SK-N-SH treated with all-trans-retinoic acid at 6 μM for 48 hours (cell line): ENCODE measurements at regions not wholly inside any gene's neighbourhood (a gene's known extent, or its start where the extent isn't known, plus 50 kb on each side); places are given as distances from the start of the nearest gene placed in this dataset.

Source experiments
- RARB ChIP-seq: fragments of 250-450 bp; sonication (Bioruptor Pico); IDR thresholded peaks from 2 replicates; pipeline ENCODE4 v1.8.0; 2021; ENCODE audit warnings: mild to moderate bottlenecking, moderate library complexity
- TOX ChIP-seq: fragments of 250-450 bp; sonication (Bioruptor Pico); IDR thresholded peaks from 2 replicates; pipeline ENCODE4 v1.8.0; 2021; ENCODE audit warnings: mild to moderate bottlenecking, moderate library complexity, borderline replicate concordance
- ZFP3 ChIP-seq: fragments of 250-450 bp; sonication (Bioruptor Pico); IDR thresholded peaks from 2 replicates; pipeline ENCODE4 v1.5.0; 2020; ENCODE audit warnings: mild to moderate bottlenecking, moderate library complexity
- TF ChIP-seq, protein P1 (sequence below): fragments of 250-450 bp; sonication (Bioruptor Pico); IDR thresholded peaks from 2 replicates; pipeline ENCODE4 v1.5.1; 2020; ENCODE audit warnings: low read depth, mild to moderate bottlenecking, moderate library complexity

DNA sequence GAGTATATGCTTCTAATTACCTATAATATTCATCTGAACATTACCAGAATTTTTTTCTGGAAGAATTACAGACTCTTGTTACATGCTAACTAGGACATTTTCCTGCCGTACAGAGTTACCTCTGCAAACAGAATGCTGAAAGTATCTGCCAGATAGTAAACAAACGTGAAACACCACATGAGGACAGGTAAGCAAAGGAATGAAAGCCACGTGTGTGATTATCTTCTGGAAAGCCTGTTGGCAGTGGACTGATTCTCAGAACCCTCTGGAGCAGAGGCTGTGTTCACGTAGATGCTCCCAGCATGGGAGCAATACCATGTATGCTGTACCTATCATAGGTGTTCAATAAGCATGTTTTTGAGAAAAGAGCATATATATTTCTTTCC, 472.6 kb downstream of the ENC1 start:
- TF ChIP-seq TOX (no peak), RARB (CRISPR knock-in tag) (no peak), ZFP3 (no peak)
- TF ChIP-seq, protein P1, sequence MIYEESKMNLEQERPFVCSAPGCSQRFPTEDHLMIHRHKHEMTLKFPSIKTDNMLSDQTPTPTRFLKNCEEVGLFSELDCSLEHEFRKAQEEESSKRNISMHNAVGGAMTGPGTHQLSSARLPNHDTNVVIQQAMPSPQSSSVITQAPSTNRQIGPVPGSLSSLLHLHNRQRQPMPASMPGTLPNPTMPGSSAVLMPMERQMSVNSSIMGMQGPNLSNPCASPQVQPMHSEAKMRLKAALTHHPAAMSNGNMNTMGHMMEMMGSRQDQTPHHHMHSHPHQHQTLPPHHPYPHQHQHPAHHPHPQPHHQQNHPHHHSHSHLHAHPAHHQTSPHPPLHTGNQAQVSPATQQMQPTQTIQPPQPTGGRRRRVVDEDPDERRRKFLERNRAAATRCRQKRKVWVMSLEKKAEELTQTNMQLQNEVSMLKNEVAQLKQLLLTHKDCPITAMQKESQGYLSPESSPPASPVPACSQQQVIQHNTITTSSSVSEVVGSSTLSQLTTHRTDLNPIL, result no peak
